Smooth muscle cell (in vitro differentiated cells): ENCODE measurements at regions not wholly inside any gene's neighbourhood (a gene's known extent, or its start where the extent isn't known, plus 50 kb on each side); places are given as distances from the start of the nearest gene placed in this dataset.

ENCODE experiments used
- DNase-seq: peaks from one replicate; lab custom pipeline; 2025; ENCODE audit not compliant: unreplicated experiment; lab: John Stamatoyannopoulos, UW
- H2AFZ ChIP-seq: fragments of 200-600 bp; sonication (generic); 2 replicates; pipeline ENCODE4 v1.6.0; 2016; ENCODE audit warnings: antibody characterized with exemption, low read depth, mild to moderate bottlenecking
- H3F3A ChIP-seq: fragments of 200-600 bp; sonication (generic); 2 replicates; pipeline ENCODE4 v1.6.0; 2017; ENCODE audit warnings: antibody characterized with exemption, low read depth
- H3K27ac ChIP-seq: fragments of 200-600 bp; sonication (generic); 2 replicates; pipeline ENCODE4 v1.5.1; 2016; ENCODE audit warnings: low read depth, mild to moderate bottlenecking
- H3K27me3 ChIP-seq: fragments of 200-600 bp; sonication (generic); 2 replicates; pipeline ENCODE4 v1.6.1; 2016; ENCODE audit warnings: low read depth, mild to moderate bottlenecking
- H3K36me3 ChIP-seq: fragments of 200-600 bp; sonication (generic); 2 replicates; pipeline ENCODE4 v1.5.1; 2016; ENCODE audit warnings: low read depth
- H3K4me1 ChIP-seq: fragments of 200-600 bp; sonication (generic); 2 replicates; pipeline ENCODE4 v1.5.1; 2016; ENCODE audit warnings: low read depth
- H3K4me2 ChIP-seq: fragments of 200-600 bp; sonication (generic); 2 replicates; pipeline ENCODE4 v1.6.0; 2016; ENCODE audit warnings: mild to moderate bottlenecking
- H3K4me3 ChIP-seq: fragments of 200-600 bp; sonication (generic); 2 replicates; pipeline ENCODE4 v1.5.1; 2016; ENCODE audit warnings: mild to moderate bottlenecking
- H3K79me2 ChIP-seq: fragments of 200-600 bp; sonication (generic); 2 replicates; pipeline ENCODE4 v1.6.0; 2016; ENCODE audit warnings: low read depth, mild to moderate bottlenecking
- H3K9ac ChIP-seq: fragments of 200-600 bp; sonication (generic); 2 replicates; pipeline ENCODE4 v1.6.0; 2016; ENCODE audit warnings: low read depth
- H3K9me3 ChIP-seq: fragments of 200-600 bp; sonication (generic); replicated peaks from 2 replicates; pipeline ENCODE4 v1.5.1; 2016; ENCODE audit warnings: low read depth
- H4K20me1 ChIP-seq: fragments of 200-600 bp; sonication (generic); 2 replicates; pipeline ENCODE4 v1.6.0; 2016; ENCODE audit warnings: low read depth
- WGBS: methylation state at CpG from one replicate; pipeline ENCODE4 v1.1.7; 2016; ENCODE audit warnings: low lambda C conversion rate; 5-methylcytosine and 5-hydroxymethylcytosine counted together
- TF ChIP-seq, protein P1 (sequence below): fragments of 200-600 bp; sonication (generic); IDR thresholded peaks from 2 replicates; pipeline ENCODE4 v1.5.1; 2017; ENCODE audit warnings: borderline replicate concordance, mild to moderate bottlenecking, antibody characterized with exemption; ENCODE audit not compliant: insufficient read depth, poor library complexity, severe bottlenecking

DNA sequence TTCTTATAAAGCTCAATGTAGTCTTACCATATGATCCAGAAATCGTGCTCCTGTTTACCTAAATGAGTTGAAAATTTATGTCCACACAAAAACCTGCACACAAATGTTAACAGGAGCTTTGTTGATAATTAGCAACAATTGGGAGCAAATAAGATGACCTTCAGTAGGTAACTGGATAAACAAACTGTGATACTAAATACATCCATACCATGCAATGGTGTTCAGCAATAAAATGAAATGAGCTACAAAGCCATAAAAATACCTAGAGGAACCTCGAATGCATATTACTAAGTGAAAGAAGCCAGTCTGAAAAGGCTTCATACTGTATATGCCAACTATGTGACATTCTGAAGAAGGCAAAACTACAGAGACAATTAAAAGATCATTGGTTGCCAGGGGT lies 185.6 kb upstream of the HNRNPA3 start:
- Histone ChIP-seq H3K9me3 (no peaks in the 10 kb centered on the region), H3K4me1 (no peaks in the 10 kb centered on the region), H3K4me3 (no peak overlapping the region), H3K36me3 (no peaks in the 10 kb centered on the region), H3F3A (no peaks in the 10 kb centered on the region), H3K4me2 (no peak overlapping the region), H2AFZ (no peak overlapping the region), H4K20me1 (no peaks in the 10 kb centered on the region), H3K9ac (no peak overlapping the region), H3K79me2 (no peaks in the 10 kb centered on the region), H3K27me3 (peaks cover 22% of the 10 kb centered on the region), H3K27ac (no peak overlapping the region)
- WGBS: 87% methylated on average over 2 of the region's 2 CpGs
- DNase-seq: no peak
- TF ChIP-seq, protein P1, sequence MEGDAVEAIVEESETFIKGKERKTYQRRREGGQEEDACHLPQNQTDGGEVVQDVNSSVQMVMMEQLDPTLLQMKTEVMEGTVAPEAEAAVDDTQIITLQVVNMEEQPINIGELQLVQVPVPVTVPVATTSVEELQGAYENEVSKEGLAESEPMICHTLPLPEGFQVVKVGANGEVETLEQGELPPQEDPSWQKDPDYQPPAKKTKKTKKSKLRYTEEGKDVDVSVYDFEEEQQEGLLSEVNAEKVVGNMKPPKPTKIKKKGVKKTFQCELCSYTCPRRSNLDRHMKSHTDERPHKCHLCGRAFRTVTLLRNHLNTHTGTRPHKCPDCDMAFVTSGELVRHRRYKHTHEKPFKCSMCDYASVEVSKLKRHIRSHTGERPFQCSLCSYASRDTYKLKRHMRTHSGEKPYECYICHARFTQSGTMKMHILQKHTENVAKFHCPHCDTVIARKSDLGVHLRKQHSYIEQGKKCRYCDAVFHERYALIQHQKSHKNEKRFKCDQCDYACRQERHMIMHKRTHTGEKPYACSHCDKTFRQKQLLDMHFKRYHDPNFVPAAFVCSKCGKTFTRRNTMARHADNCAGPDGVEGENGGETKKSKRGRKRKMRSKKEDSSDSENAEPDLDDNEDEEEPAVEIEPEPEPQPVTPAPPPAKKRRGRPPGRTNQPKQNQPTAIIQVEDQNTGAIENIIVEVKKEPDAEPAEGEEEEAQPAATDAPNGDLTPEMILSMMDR: no peak

DNA sequence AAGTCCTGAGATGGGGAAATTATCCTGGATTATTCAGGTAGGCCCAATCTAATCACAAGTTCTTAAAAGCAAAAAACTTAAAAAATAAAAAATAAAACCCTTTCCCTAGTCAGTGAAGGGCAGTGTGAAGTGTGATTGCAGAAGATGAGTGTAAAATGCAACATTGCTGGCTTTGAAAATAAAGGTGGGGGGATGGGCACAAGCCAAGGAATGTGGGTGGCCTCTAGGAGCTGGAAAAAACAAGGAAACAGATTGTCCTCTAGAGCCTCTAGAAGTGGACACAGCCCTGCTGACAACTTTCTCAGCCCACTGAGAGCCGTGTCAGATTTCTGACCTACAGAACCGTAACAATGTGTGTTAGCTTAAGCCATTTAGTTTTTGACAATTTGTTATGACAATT lies 184.3 kb upstream of the HNRNPA3 start:
- Histone ChIP-seq H3K9ac (no peak overlapping the region), H4K20me1 (no peaks in the 10 kb centered on the region), H3F3A (no peaks in the 10 kb centered on the region), H3K4me1 (no peaks in the 10 kb centered on the region), H3K27me3 (peaks cover 30% of the 10 kb centered on the region), H3K9me3 (no peaks in the 10 kb centered on the region), H2AFZ (no peak overlapping the region), H3K79me2 (no peaks in the 10 kb centered on the region), H3K4me3 (no peak overlapping the region), H3K4me2 (no peak overlapping the region), H3K36me3 (no peaks in the 10 kb centered on the region), H3K27ac (no peak overlapping the region)
- WGBS: 92% methylated on average over 2 of the region's 2 CpGs
- TF ChIP-seq, protein P1: no peak
- no peak for DNase-seq

DNA sequence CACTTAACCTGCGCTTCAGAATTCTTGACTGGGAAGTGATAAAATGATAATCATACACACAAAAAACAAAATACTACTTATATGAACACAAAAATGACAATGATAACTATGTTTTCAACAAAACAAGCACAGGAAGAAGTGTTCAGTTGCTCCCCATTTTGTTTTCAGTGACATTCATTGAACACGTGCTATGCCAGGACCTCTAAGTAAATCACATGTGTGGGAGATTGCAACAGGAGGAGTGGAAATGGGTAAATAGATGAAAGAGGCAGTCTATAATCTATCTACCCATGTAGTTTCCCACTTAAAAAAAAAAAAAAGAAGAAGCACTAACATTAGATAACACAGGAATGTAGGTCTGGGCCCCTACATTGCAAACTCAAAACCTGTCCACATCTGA lies 183.5 kb upstream of the HNRNPA3 start:
- DNase-seq: no peak
- H3K9ac ChIP-seq: no peak overlapping the region
- no peak overlapping the region for H2AFZ ChIP-seq
- H3K79me2 ChIP-seq: no peaks in the 10 kb centered on the region
- no peaks in the 10 kb centered on the region for H3K9me3 ChIP-seq
- 98% methylated on average over 2 of the region's 2 CpGs for WGBS
- H3K4me2 ChIP-seq: no peak overlapping the region
- H3K4me3 ChIP-seq: no peak overlapping the region
- H4K20me1 ChIP-seq: no peaks in the 10 kb centered on the region
- peaks cover 37% of the 10 kb centered on the region for H3K27me3 ChIP-seq
- TF ChIP-seq, protein P1: no peak
- H3F3A ChIP-seq: no peaks in the 10 kb centered on the region
- H3K4me1 ChIP-seq: no peaks in the 10 kb centered on the region
- H3K36me3 ChIP-seq: no peaks in the 10 kb centered on the region
- H3K27ac ChIP-seq: no peak overlapping the region

DNA sequence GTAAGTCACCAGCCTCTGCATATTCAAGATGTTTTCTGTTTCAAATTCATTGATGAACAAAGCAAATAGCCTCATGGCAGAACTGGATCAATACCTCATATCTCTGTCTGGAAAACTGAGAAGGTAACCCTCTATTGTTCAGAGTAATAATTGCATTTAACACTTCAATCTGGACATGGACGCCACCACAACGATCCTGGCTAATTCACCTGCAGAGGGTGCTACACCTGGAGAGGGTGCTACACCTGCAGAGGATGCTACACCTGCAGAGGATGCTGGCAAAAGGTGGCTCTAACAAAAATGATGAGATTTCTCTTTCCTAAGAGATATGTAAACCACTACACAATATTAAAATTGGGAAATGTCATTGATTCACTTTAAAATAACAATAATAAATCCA lies 183.1 kb upstream of the HNRNPA3 start:
- no peak overlapping the region for H2AFZ ChIP-seq
- no peak overlapping the region for H3K27ac ChIP-seq
- no peaks in the 10 kb centered on the region for H3K79me2 ChIP-seq
- TF ChIP-seq, protein P1: no peak
- no peak overlapping the region for H3K4me2 ChIP-seq
- 51% methylated on average over 2 of the region's 2 CpGs for WGBS
- H3K4me3 ChIP-seq: no peak overlapping the region
- H3K9me3 ChIP-seq: no peaks in the 10 kb centered on the region
- DNase-seq: no peak
- H3F3A ChIP-seq: no peaks in the 10 kb centered on the region
- H3K27me3 ChIP-seq: peaks cover 37% of the 10 kb centered on the region
- H3K4me1 ChIP-seq: no peaks in the 10 kb centered on the region
- no peak overlapping the region for H3K9ac ChIP-seq
- H3K36me3 ChIP-seq: no peaks in the 10 kb centered on the region
- H4K20me1 ChIP-seq: no peaks in the 10 kb centered on the region
